Activated B cell treated with CpG ODN at 0.5 μM for 24 hours (primary cell): ENCODE measurements at regions not wholly inside any gene's neighbourhood (a gene's known extent, or its start where the extent isn't known, plus 50 kb on each side); places are given as distances from the start of the nearest gene placed in this dataset.

ENCODE experiments used
- ATAC-seq: fragments of 200-7000 bp; cut with Tn5 transposase; one replicate; pipeline ENCODE4 v1.10.0; 2021; ENCODE audit warnings: low read depth, mild to moderate bottlenecking, moderate library complexity
- CTCF ChIA-PET: fragments of 350-600 bp; sonication (Branson Sonifier 250); formaldehyde crosslinking; loops from one replicate; lab custom pipeline; 2021; ENCODE audit warnings: antibody characterized with exemption; lab: Charles Lee
- POLR2A ChIA-PET: fragments of 350-600 bp; sonication (Branson Sonifier 250); formaldehyde crosslinking; loops from one replicate; lab custom pipeline; 2021; ENCODE audit warnings: antibody characterized with exemption; lab: Charles Lee
- DNase-seq: peaks from one replicate; pipeline ENCODE4 v3.0.0; 2022
- H3K27ac Mint-ChIP-seq: one replicate; pipeline ENCODE4 v1.8.0; 2020; ENCODE audit warnings: mixed read lengths
- H3K27me3 Mint-ChIP-seq: one replicate; pipeline ENCODE4 v1.8.0; 2021; ENCODE audit warnings: mixed read lengths
- H3K36me3 Mint-ChIP-seq: one replicate; pipeline ENCODE4 v1.8.0; 2021; ENCODE audit warnings: low read depth, mixed read lengths
- H3K4me1 Mint-ChIP-seq: one replicate; pipeline ENCODE4 v1.8.0; 2021; ENCODE audit warnings: mixed read lengths
- H3K4me3 Mint-ChIP-seq: one replicate; pipeline ENCODE4 v1.8.0; 2020; ENCODE audit warnings: mild to moderate bottlenecking, mixed read lengths
- H3K9me3 Mint-ChIP-seq: one replicate; pipeline ENCODE4 v1.8.0; 2020; ENCODE audit warnings: mixed read lengths
- CTCF ChIP-seq: fragments of 200-600 bp; IDR thresholded peaks from one replicate; pipeline ENCODE4 v1.8.0; 2022; ENCODE audit warnings: antibody characterized with exemption, mild to moderate bottlenecking
- intact Hi-C: fragments of 100-400 bp; cut with micrococcal nuclease; formaldehyde crosslinking; loops from one replicate; pipeline ENCODE4 v1.15.1; 2024

GRCh38 chr3:18648159-18648558 is 223.0 kb upstream of the SATB1 start:
- ATAC-seq (no peak), DNase-seq (no peak)
- ChIA-PET POLR2A (no interaction called here), CTCF (no interaction called here)
- Mint-ChIP-seq H3K27me3 (no peaks in the 10 kb centered on the region), H3K9me3 (no peaks in the 10 kb centered on the region), H3K27ac (no peak overlapping the region), H3K4me1 (peaks cover 4% of the 10 kb centered on the region), H3K4me3 (no peak overlapping the region), H3K36me3 (no peaks in the 10 kb centered on the region)
- intact Hi-C loops: no loop called here
- TF ChIP-seq CTCF: no peak

GRCh38 chr3:18645619-18646018 is 220.5 kb upstream of the SATB1 start:
- TF ChIP-seq CTCF: no peak
- no peak overlapping the region for H3K4me3 Mint-ChIP-seq
- H3K4me1 Mint-ChIP-seq: peaks cover 4% of the 10 kb centered on the region
- peaks cover 2% of the 10 kb centered on the region for H3K9me3 Mint-ChIP-seq
- CTCF ChIA-PET: no interaction called here
- no peaks in the 10 kb centered on the region for H3K36me3 Mint-ChIP-seq
- DNase-seq (no peak), ATAC-seq (no peak)
- POLR2A ChIA-PET: no interaction called here
- H3K27me3 Mint-ChIP-seq: no peaks in the 10 kb centered on the region
- H3K27ac Mint-ChIP-seq: no peak overlapping the region
- intact Hi-C loops: no loop called here

- intact Hi-C loops: no loop called here
- Mint-ChIP-seq H3K9me3 (peaks cover 2% of the 10 kb centered on the region), H3K27ac (no peak overlapping the region), H3K36me3 (no peaks in the 10 kb centered on the region), H3K4me3 (no peak overlapping the region), H3K27me3 (no peaks in the 10 kb centered on the region), H3K4me1 (no peaks in the 10 kb centered on the region)
- ChIA-PET CTCF (no interaction called here), POLR2A (no interaction called here)
- no peak for ATAC-seq
- DNase-seq: no peak
- TF ChIP-seq CTCF: no peak
Measured at GRCh38 chr3:18643281-18643680, 218.1 kb upstream of the SATB1 start.

- Mint-ChIP-seq H3K4me3 (no peak overlapping the region), H3K27me3 (no peaks in the 10 kb centered on the region), H3K9me3 (peaks cover 6% of the 10 kb centered on the region), H3K27ac (no peak overlapping the region), H3K36me3 (no peaks in the 10 kb centered on the region), H3K4me1 (no peaks in the 10 kb centered on the region)
- ChIA-PET POLR2A (no interaction called here), CTCF (interaction anchor here (1.8 kb wide), 1 partner anchor 116 kb away, joined by 4 read pairs; no protein-coding TSS in a partner anchor)
- TF ChIP-seq CTCF: no peak
- intact Hi-C loops: no loop called here
- DNase-seq (no peak), ATAC-seq (no peak)
Measured at GRCh38 chr3:18641916-18642315, 216.8 kb upstream of the SATB1 start.

- CTCF ChIA-PET: no interaction called here
- intact Hi-C loops: no loop called here
- ATAC-seq: no peak
- POLR2A ChIA-PET: no interaction called here
- Mint-ChIP-seq H3K4me1 (no peaks in the 10 kb centered on the region), H3K36me3 (no peaks in the 10 kb centered on the region), H3K27me3 (no peaks in the 10 kb centered on the region), H3K9me3 (peaks cover 7% of the 10 kb centered on the region), H3K27ac (no peak overlapping the region), H3K4me3 (no peak overlapping the region)
- no peak for TF ChIP-seq CTCF
- no peak for DNase-seq
Measured at GRCh38 chr3:18635215-18635614, 210.1 kb upstream of the SATB1 start.
